Activated CD8-positive, alpha-beta memory T cell treated with anti-CD3 and anti-CD28 coated beads for 36 hours (primary cell): ENCODE measurements at regions not wholly inside any gene's neighbourhood (a gene's known extent, or its start where the extent isn't known, plus 50 kb on each side); places are given as distances from the start of the nearest gene placed in this dataset.

ENCODE experiments used
- CTCF ChIA-PET: fragments of 350-600 bp; sonication (Branson Sonifier 250); formaldehyde crosslinking; loops from one replicate; lab custom pipeline; 2021; ENCODE audit warnings: antibody characterized with exemption; lab: Charles Lee
- POLR2A ChIA-PET: fragments of 350-600 bp; sonication (Branson Sonifier 250); formaldehyde crosslinking; loops from one replicate; lab custom pipeline; 2021; ENCODE audit warnings: antibody characterized with exemption; lab: Charles Lee

GRCh38 chr3:88369767-88370166 is 220.0 kb downstream of the C3orf38 start:
- ChIA-PET CTCF (no interaction called here), POLR2A (no interaction called here)

GRCh38 chr3:88385090-88385489 is 235.3 kb downstream of the C3orf38 start:
- POLR2A ChIA-PET: no interaction called here
- CTCF ChIA-PET: no interaction called here

- ChIA-PET POLR2A (no interaction called here), CTCF (no interaction called here)
Measured at GRCh38 chr3:88398581-88398980, 248.8 kb downstream of the C3orf38 start.

DNA sequence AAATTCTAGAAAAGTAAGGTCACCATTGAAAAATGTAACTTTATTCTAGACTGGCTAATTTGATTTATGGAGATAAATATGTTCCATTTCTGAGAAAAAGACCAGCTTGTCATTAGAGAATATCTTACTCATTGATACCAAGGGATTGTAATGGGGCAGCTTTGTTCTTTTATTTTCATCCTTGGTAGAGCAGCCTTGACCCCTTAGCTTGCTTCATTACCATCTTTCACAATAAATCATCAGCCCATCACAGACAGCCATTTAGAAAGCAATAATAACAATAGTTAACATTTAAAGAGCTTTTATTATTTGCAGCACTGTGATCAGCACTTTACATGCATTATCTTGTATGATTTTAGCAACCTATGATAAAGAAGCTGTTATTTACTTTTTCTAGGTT is 253.6 kb downstream of the C3orf38 start:
- CTCF ChIA-PET: no interaction called here
- POLR2A ChIA-PET: no interaction called here

DNA sequence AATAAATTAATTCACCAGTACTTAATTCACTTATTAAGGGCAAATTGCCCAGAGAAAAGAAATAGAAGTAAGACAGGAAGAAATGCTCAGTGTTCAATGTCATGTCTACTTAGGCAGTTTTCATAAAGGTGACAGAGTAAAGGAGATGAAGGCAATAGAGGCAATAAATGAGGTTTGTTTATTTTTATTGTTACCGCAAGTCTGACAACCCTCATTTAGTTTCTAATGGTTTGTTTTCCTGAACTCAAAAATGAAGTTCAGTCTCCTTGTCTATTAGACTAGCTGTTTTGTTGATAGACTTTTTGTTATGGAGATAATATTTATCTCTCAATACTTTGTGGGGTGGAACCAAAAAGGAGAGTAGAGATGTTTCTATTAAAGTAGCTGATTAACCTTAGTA is 258.3 kb downstream of the C3orf38 start:
- POLR2A ChIA-PET: no interaction called here
- CTCF ChIA-PET: no interaction called here

DNA sequence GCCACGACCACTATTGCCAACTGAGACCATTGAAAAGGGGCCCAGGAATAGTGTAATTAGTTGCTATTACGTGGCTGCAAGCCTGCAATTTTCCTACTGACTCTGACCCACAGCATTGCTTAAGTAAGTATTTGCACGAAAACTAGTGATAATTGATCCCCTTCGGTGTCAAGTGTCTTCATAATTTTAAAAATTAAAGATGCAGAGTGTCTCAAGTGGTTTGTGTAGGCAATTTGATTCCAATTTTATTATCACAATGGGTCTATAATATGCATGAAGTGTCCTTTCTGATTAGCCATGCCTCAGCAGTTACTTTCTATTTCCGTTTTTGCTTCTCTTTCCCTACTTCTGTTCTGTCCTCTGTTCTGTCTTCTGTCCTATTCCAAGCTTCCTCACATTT is 259.2 kb downstream of the C3orf38 start:
- ChIA-PET CTCF (no interaction called here), POLR2A (no interaction called here)

DNA sequence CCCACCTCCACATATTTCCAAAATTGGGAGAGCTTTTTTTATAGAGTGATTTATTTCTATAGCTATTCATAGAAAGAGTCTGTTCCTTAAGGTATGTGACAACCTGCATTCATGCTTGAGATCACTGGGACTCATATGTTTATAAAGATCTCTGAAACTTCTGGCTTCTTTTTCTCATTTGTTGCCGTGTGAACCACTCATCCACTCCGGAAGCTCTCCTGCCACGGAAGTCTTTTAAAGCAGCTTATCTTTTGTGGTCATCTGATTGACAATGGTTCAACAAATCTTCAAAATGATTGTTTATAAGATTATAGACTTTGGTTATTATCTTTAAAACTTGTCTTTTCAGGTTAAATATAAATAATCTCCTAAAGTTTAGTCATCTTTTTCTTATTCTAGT is 260.5 kb downstream of the C3orf38 start:
- ChIA-PET CTCF (no interaction called here), POLR2A (no interaction called here)

- CTCF ChIA-PET: no interaction called here
Measured at GRCh38 chr3:88412346-88412745, 262.6 kb downstream of the C3orf38 start.

GRCh38 chr3:88416436-88416835 is 266.7 kb downstream of the C3orf38 start:
- ChIA-PET CTCF (no interaction called here), POLR2A (no interaction called here)

More at GRCh38 chr3:88412346-88412745, 262.6 kb downstream of the C3orf38 start:
- POLR2A ChIA-PET: no interaction called here

DNA sequence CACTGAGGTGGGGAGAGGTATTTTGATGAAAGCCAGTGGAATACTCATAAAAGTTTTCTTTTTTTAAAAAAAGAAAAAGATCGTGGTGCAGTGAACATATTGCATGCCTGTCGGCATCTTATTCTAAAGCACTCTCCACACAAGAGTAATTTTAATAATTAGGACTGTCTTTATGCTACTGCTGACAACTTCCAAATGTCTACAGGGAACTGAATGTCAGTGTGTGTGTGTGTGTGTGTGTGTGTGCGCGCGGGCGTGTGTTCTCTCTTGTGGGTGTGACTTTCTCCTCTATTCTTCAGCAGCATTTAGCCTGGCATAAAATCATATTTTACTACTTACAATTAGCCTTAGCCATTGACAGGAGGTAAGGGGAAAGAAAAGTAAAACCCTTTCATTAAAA is 268.5 kb downstream of the C3orf38 start:
- ChIA-PET CTCF (no interaction called here), POLR2A (no interaction called here)

DNA sequence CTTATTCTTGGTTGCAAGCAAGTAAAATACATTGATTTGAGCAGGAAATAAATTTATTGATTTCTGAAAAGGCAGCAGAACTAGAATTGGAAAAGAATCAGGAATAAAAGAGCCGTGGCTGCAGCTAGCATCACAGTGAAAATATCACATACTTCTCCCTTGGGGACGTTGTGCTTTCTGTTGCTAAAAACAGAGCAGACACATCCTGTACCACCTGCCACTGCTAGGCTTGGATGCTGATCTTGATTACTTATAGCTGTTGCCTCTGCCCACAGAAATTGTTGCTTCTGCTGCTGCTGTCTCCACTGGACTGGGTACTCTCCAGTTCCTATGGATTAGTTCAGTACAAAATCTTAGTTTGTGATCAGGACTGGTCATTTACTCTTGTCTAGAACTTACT is 283.8 kb downstream of the C3orf38 start:
- ChIA-PET POLR2A (no interaction called here), CTCF (no interaction called here)

DNA sequence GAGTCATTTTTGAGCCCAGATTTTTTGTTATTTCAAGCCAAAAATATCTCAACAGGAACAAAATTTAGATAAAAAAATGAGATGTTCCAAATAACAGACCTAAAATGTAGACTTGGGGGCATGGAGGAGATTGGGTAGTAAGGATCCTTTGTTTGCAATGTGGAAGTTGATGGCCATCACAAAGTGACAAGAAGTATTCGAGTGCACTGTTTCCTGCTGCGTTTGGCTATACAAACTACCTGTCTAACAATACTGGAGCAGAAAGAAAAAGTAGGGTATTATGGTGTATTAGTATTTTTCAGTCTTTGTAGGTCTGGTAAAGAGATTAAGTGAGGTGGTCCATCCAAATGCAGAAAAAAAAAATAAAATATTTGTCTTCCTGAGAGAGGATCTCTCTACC is 284.2 kb downstream of the C3orf38 start:
- CTCF ChIA-PET: no interaction called here
- POLR2A ChIA-PET: no interaction called here

DNA sequence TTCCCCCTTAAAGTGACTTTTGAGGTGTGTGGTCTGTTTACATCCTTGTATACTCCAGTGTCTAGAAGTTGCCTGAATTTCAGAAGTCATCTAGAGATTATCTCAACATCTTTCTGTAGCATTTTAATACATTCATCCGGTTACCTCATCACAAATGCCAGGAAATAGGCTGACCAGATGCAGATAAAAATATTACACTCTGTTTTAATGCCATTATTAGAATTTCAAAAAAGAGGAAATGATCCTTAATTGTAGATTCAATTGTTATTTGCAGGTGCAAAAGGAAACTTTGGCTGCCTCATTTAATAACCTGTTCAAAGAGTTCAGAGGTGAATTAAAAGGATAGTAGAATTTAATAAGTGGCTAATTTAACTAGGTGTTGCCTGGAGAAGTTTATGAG is 290.9 kb downstream of the C3orf38 start:
- CTCF ChIA-PET: no interaction called here
- POLR2A ChIA-PET: no interaction called here

- ChIA-PET POLR2A (no interaction called here), CTCF (no interaction called here)
Measured at GRCh38 chr3:88443066-88443465, 293.3 kb downstream of the C3orf38 start.

- POLR2A ChIA-PET: no interaction called here
- CTCF ChIA-PET: no interaction called here
Measured at GRCh38 chr3:88444251-88444650, 294.5 kb downstream of the C3orf38 start.

DNA sequence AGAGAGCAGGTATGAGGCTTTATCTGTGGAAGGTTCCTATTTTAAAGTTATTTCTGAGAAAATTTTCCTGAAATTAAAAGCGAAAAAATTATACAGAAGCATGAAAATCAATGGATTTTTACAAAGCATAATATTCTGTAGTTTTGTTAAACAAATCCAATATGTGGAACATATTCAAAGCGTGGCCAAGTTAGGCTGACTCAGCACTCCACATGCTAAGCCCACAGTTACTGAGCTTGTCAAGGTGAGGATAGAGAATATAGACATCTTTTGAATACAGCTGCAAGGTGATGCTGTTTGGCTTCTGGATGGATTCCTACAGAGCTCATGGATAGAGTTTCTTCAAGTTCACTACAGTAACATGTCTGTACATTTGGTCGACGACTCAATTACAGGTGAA is 302.5 kb downstream of the C3orf38 start:
- ChIA-PET POLR2A (no interaction called here), CTCF (no interaction called here)

DNA sequence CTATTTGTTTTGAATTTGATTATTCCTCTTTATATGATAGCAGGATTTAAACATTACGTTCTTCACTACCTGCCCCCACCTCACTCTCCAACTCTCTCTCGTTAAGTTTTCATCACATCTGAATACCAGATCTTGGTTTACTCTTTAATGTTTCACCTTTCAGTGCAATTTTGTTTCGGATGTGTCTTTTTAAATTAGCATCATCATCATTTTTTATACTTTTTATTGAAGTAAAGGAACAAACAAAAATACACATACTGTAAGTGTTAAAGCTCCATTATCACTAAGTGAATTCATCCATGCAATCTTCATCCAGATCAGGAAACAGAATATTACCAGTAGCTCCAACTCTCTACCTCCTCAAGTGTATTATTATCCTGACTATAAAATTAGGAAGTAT is 310.6 kb downstream of the C3orf38 start:
- CTCF ChIA-PET: no interaction called here
- POLR2A ChIA-PET: no interaction called here

- POLR2A ChIA-PET: no interaction called here
- CTCF ChIA-PET: no interaction called here
Measured at GRCh38 chr3:88462230-88462629, 312.5 kb downstream of the C3orf38 start.

- ChIA-PET POLR2A (no interaction called here), CTCF (no interaction called here)
Measured at GRCh38 chr3:88467191-88467590, 317.4 kb downstream of the C3orf38 start.

DNA sequence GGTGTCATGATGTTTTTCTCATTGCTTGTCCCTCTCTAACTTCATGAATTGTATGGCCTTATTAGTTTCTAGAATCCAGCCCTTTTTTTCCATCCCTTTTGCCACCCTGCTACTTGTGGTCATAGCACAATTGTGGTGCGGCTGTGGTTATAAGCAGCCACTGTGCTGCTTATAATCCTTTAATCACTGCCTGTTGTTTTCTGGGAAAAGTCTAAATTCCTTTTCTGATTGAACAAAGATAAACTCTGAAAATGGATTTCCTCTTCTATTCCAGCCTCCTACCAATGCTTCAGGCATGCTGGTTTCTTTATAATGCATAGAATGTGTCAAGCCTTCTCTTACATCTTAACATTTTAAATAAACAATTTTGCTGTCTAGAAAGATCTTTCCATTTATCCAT is 319.5 kb downstream of the C3orf38 start:
- CTCF ChIA-PET: no interaction called here

GRCh38 chr3:88478460-88478859 is 328.7 kb downstream of the C3orf38 start:
- CTCF ChIA-PET: no interaction called here
- POLR2A ChIA-PET: no interaction called here

More for the DNA sequence above, 319.5 kb downstream of the C3orf38 start:
- POLR2A ChIA-PET: no interaction called here

- ChIA-PET POLR2A (no interaction called here), CTCF (no interaction called here)
Measured at GRCh38 chr3:88480822-88481221, 331.1 kb downstream of the C3orf38 start.

- CTCF ChIA-PET: no interaction called here
Measured at GRCh38 chr3:88485001-88485400, 335.2 kb downstream of the C3orf38 start.

More at GRCh38 chr3:88485001-88485400, 335.2 kb downstream of the C3orf38 start:
- POLR2A ChIA-PET: no interaction called here
